HCT116 (cell line): ENCODE measurements at regions not wholly inside any gene's neighbourhood (a gene's known extent, or its start where the extent isn't known, plus 50 kb on each side); places are given as distances from the start of the nearest gene placed in this dataset.

Experiments
- ATAC-seq: fragments of 200-7000 bp; cut with Tn5 transposase; 2 replicates; pipeline ENCODE4 v1.9.1; 2020; ENCODE audit warnings: mild to moderate bottlenecking, moderate library complexity
- BruUV-seq: library from RNA; stranded (reverse); fragments of 400-500 nt; replicated peaks from 2 replicates; lab custom pipeline; 2021; lab: Mats Ljungman, UMichigan
- CTCF ChIA-PET: fragments of 300-600 bp; sonication (Branson Sonifier 250); formaldehyde crosslinking; loops from one replicate; lab custom pipeline; 2021; ENCODE audit warnings: antibody characterized with exemption; lab: Charles Lee
- POLR2A ChIA-PET: fragments of 300-600, 350-600 bp; sonication (Branson Sonifier 250); formaldehyde crosslinking; loops from one replicate; lab custom pipeline; 2021; ENCODE audit warnings: antibody characterized with exemption; lab: Charles Lee
- RAD21 ChIA-PET, 2 experiments: fragments of 300-600 bp; sonication (Branson Sonifier 250); formaldehyde crosslinking; loops; one replicate each; lab custom pipeline; 2023; ENCODE audit warnings: low total read pairs in 2 of 2; ENCODE audit not compliant: uncharacterized antibody in 2 of 2, unreplicated experiment in 2 of 2, low non-redundant PET in 1 of 2; lab: Charles Lee
- DNase-seq: peaks from one replicate; pipeline ENCODE4 v3.0.0-alpha.2; 2010; ENCODE audit warnings: low read depth, low spot score
- H2AFZ ChIP-seq: fragments of 200-600 bp; shearing (Covaris generic), sonication (generic); 2 replicates; pipeline ENCODE4 v1.6.1; 2017; ENCODE audit warnings: low read depth, mixed run types, mixed read lengths, antibody characterized with exemption, low read length; ENCODE audit not compliant: poor library complexity, severe bottlenecking
- H3K27ac ChIP-seq: 2 replicates; pipeline ENCODE4 v1.5.1; 2012; ENCODE audit warnings: low read depth, low read length
- H3K27me3 ChIP-seq: fragments of 200-600 bp; sonication (generic); 2 replicates; pipeline ENCODE4 v1.6.1; 2016; ENCODE audit warnings: mixed run types, low read length, mixed read lengths; ENCODE audit not compliant: insufficient read depth
- H3K36me3 ChIP-seq, 2 experiments: fragments of 200-500 bp in 1 of 2; fragments of 200-600 bp in 1 of 2; sonication (Bioruptor generic) in 1 of 2; sonication (generic) in 1 of 2; 2 replicates each; pipeline versions ENCODE4 v1.5.1 to v1.6.1; 2014 to 2016; ENCODE audit warnings: low read length in 2 of 2, inconsistent platforms in 1 of 2, mixed read lengths in 1 of 2, mixed run types in 1 of 2; ENCODE audit not compliant: insufficient read depth in 2 of 2, control insufficient read depth in 1 of 2
- H3K4me1 ChIP-seq, 2 experiments: fragments of 200-600 bp in 1 of 2; sonication (generic) in 1 of 2; 2 replicates each; pipeline versions ENCODE4 v1.5.1 to v1.6.1; 2012 to 2017; ENCODE audit warnings: low read length in 2 of 2, inconsistent platforms in 1 of 2, mild to moderate bottlenecking in 1 of 2, mixed read lengths in 1 of 2, mixed run types in 1 of 2, moderate library complexity in 1 of 2; ENCODE audit not compliant: insufficient read depth in 2 of 2, control insufficient read depth in 1 of 2
- H3K4me2 ChIP-seq: fragments of 200-600 bp; sonication (generic); 2 replicates; pipeline ENCODE4 v1.6.1; 2017; ENCODE audit warnings: mixed run types, low read length, mixed read lengths
- H3K4me3 ChIP-seq, 2 experiments: fragments of 200-600 bp in 1 of 2; sonication (generic) in 1 of 2; replicated peaks in 1 of 2; 2 replicates each; pipeline ENCODE4 v1.5.1; 2011 to 2016; ENCODE audit warnings: low read length in 2 of 2, control low read depth in 1 of 2, low read depth in 1 of 2, mild to moderate bottlenecking in 1 of 2, mixed read lengths in 1 of 2, mixed run types in 1 of 2
- H3K79me2 ChIP-seq: fragments of 200-600 bp; sonication (generic); 2 replicates; pipeline ENCODE4 v1.6.1; 2017; ENCODE audit warnings: mild to moderate bottlenecking, mixed run types, low read length, moderate library complexity, mixed read lengths; ENCODE audit not compliant: insufficient read depth
- H3K9ac ChIP-seq: fragments of 200-600 bp; sonication (generic); 2 replicates; pipeline ENCODE4 v1.6.1; 2016; ENCODE audit warnings: low read length, mixed read lengths
- H3K9me2 ChIP-seq: fragments of 200-600 bp; sonication (generic), shearing (Covaris generic); 2 replicates; pipeline ENCODE4 v1.6.1; 2017; ENCODE audit warnings: mixed run types, mild to moderate bottlenecking, moderate library complexity; ENCODE audit not compliant: insufficient read depth
- H3K9me3 ChIP-seq, 2 experiments: fragments of 200-500 bp in 1 of 2; fragments of 200-600 bp in 1 of 2; sonication (Bioruptor generic) in 1 of 2; sonication (generic) in 1 of 2; 2 replicates each; pipeline ENCODE4 v1.6.1; 2014 to 2017; ENCODE audit warnings: low read length in 2 of 2, mixed read lengths in 2 of 2, inconsistent platforms in 1 of 2, low read depth in 1 of 2, mild to moderate bottlenecking in 1 of 2, mixed run types in 1 of 2, moderate library complexity in 1 of 2; ENCODE audit not compliant: control insufficient read depth in 1 of 2, insufficient read depth in 1 of 2
- H4K20me1 ChIP-seq: fragments of 200-600 bp; sonication (generic), shearing (Covaris generic); 2 replicates; pipeline ENCODE4 v1.6.1; 2017; ENCODE audit warnings: mixed run types, mild to moderate bottlenecking, moderate library complexity; ENCODE audit not compliant: insufficient read depth
- CBX3 ChIP-seq: IDR thresholded peaks from 2 replicates; pipeline ENCODE4 v1.6.1; 2012; ENCODE audit warnings: low read depth
- EGR1 ChIP-seq: IDR thresholded peaks from 2 replicates; pipeline ENCODE4 v1.6.1; 2012; ENCODE audit warnings: low read depth
- ELF1 ChIP-seq: IDR thresholded peaks from 2 replicates; pipeline ENCODE4 v1.6.1; 2012; ENCODE audit warnings: low read depth, borderline replicate concordance
- EZH2 ChIP-seq: fragments of 200-600 bp; sonication (generic); IDR thresholded peaks from 2 replicates; pipeline ENCODE4 v1.6.1; 2017; ENCODE audit warnings: antibody characterized with exemption, mixed run types
- MAX ChIP-seq: IDR thresholded peaks from 2 replicates; pipeline ENCODE4 v1.6.1; 2012
- RAD21 ChIP-seq: IDR thresholded peaks from 2 replicates; pipeline ENCODE4 v1.6.1; 2012; ENCODE audit warnings: low read depth, mild to moderate bottlenecking
- SP1 ChIP-seq: IDR thresholded peaks from 2 replicates; pipeline ENCODE4 v1.6.1; 2012; ENCODE audit warnings: low read depth
- SRF ChIP-seq: IDR thresholded peaks from 2 replicates; pipeline ENCODE4 v1.6.1; 2012; ENCODE audit warnings: low read depth
- TCF7L2 ChIP-seq: IDR thresholded peaks from 2 replicates; pipeline ENCODE4 v1.7.0; 2011; ENCODE audit warnings: borderline replicate concordance, inconsistent platforms; ENCODE audit not compliant: insufficient read depth, insufficient read length; ENCODE audit errors: extremely low read depth
- YY1 ChIP-seq: IDR thresholded peaks from 2 replicates; pipeline ENCODE4 v1.6.1; 2011; ENCODE audit warnings: low read length, low read depth, moderate library complexity, mild to moderate bottlenecking; ENCODE audit not compliant: insufficient replicate concordance; ENCODE audit errors: extremely low read depth
- ZBTB33 ChIP-seq: IDR thresholded peaks from 2 replicates; pipeline ENCODE4 v1.6.1; 2011; ENCODE audit warnings: mild to moderate bottlenecking, low read length, moderate library complexity; ENCODE audit not compliant: insufficient replicate concordance; ENCODE audit errors: extremely low read depth
- ZFX ChIP-seq: fragments of 450-650 bp; IDR thresholded peaks from 2 replicates; pipeline ENCODE4 v1.6.1; 2017
- intact Hi-C: fragments of 100-400 bp; cut with micrococcal nuclease; formaldehyde crosslinking; loops from 2 replicates; pipeline ENCODE4 v1.10.0; 2022
- TF ChIP-seq, protein P1 (sequence below), 3 experiments: fragments of 200-600 bp in 1 of 3; sonication (generic) in 1 of 3; IDR thresholded peaks in 2 of 3; conservative IDR thresholded peaks in 1 of 3; 2 replicates each; pipeline ENCODE4 v1.5.1; 2012 to 2017; ENCODE audit warnings: low read depth in 2 of 3, low read length in 2 of 3, antibody characterized with exemption in 1 of 3, borderline replicate concordance in 1 of 3, control low read depth in 1 of 3, mild to moderate bottlenecking in 1 of 3, mixed read lengths in 1 of 3, mixed run types in 1 of 3, moderate library complexity in 1 of 3; ENCODE audit not compliant: insufficient read depth in 1 of 3

- no peaks in the 10 kb centered on the region for H3K27me3 ChIP-seq
- H3K4me1 ChIP-seq = no peaks in the 10 kb centered on the region
- ChIA-PET CTCF (no interaction called here), RAD21 (no interaction called here), POLR2A (no interaction called here)
- no TSS peak for BruUV-seq
- intact Hi-C loops = no loop called here
- no peak overlapping the region for H3K4me2 ChIP-seq
- TF ChIP-seq ZBTB33 (no peak), SP1 (no peak), MAX (no peak), ELF1 (no peak), YY1 (no peak)
- no peaks in the 10 kb centered on the region for H3K79me2 ChIP-seq
- no peaks in the 10 kb centered on the region for H3K36me3 ChIP-seq
- no peak overlapping the region for H3K9ac ChIP-seq
- no peak overlapping the region for H3K4me3 ChIP-seq
- ATAC-seq (no peak), DNase-seq (no peak)
- H4K20me1 ChIP-seq = no peaks in the 10 kb centered on the region
- H3K27ac ChIP-seq = no peak overlapping the region
- no peaks in the 10 kb centered on the region for H3K9me2 ChIP-seq
- H3K9me3 ChIP-seq = no peaks in the 10 kb centered on the region
- no peak overlapping the region for H2AFZ ChIP-seq
Measured at GRCh38 chr1:87583459-87583858, 254.8 kb downstream of the LMO4 start.

DNA sequence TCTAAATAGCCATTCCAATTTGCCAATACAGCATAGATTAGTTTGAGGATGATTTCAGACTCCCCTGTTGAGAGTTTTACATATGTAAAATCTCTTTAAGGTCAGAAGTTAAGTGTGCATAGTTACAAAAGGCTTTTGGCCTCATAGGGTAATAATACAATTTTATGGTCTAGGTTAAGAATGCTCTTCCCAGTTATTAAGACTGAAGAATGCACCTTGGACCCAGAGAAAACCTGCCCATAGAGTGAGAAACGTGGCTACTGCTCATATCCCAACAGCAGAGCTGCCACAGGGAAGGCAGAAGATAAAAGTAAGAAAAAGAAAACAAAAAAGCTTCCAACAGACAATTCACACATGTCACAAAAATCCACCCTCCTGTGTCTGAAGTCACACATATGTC lies 255.9 kb downstream of the LMO4 start:
- Histone ChIP-seq H3K9me2 (no peaks in the 10 kb centered on the region), H3K27me3 (no peaks in the 10 kb centered on the region), H3K9me3 (no peaks in the 10 kb centered on the region), H2AFZ (no peak overlapping the region), H3K4me3 (no peak overlapping the region), H4K20me1 (no peaks in the 10 kb centered on the region), H3K79me2 (no peaks in the 10 kb centered on the region), H3K36me3 (no peaks in the 10 kb centered on the region), H3K27ac (no peak overlapping the region), H3K4me2 (no peak overlapping the region), H3K9ac (no peak overlapping the region), H3K4me1 (no peaks in the 10 kb centered on the region)
- intact Hi-C loops = no loop called here
- ATAC-seq (no peak), DNase-seq (no peak)
- BruUV-seq = no TSS peak
- ChIA-PET CTCF (no interaction called here), RAD21 (no interaction called here), POLR2A (no interaction called here)
- TF ChIP-seq CBX3 (no peak), ELF1 (no peak), TCF7L2 (no peak), SRF (no peak), RAD21 (no peak), YY1 (no peak), EZH2 (no peak), ZFX (no peak), EGR1 (no peak)
- TF ChIP-seq, protein P1, sequence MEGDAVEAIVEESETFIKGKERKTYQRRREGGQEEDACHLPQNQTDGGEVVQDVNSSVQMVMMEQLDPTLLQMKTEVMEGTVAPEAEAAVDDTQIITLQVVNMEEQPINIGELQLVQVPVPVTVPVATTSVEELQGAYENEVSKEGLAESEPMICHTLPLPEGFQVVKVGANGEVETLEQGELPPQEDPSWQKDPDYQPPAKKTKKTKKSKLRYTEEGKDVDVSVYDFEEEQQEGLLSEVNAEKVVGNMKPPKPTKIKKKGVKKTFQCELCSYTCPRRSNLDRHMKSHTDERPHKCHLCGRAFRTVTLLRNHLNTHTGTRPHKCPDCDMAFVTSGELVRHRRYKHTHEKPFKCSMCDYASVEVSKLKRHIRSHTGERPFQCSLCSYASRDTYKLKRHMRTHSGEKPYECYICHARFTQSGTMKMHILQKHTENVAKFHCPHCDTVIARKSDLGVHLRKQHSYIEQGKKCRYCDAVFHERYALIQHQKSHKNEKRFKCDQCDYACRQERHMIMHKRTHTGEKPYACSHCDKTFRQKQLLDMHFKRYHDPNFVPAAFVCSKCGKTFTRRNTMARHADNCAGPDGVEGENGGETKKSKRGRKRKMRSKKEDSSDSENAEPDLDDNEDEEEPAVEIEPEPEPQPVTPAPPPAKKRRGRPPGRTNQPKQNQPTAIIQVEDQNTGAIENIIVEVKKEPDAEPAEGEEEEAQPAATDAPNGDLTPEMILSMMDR (IDR thresholded peaks at IDR 0.05 in 2 of 3, conservative IDR thresholded peaks at IDR 0.05 in 1 of 3; ENCODE audit: borderline replicate concordance in 1 of 3, insufficient read depth in 1 of 3, low read depth in 2 of 3, low read length in 2 of 3) = no peak
